CD4-positive, alpha-beta memory T cell (primary cell): ENCODE measurements at regions not wholly inside any gene's neighbourhood (a gene's known extent, or its start where the extent isn't known, plus 50 kb on each side); places are given as distances from the start of the nearest gene placed in this dataset.

Experiments
- CTCF ChIA-PET: fragments of 350-600 bp; sonication (Branson Sonifier 250); formaldehyde crosslinking; loops from one replicate; lab custom pipeline; 2021; ENCODE audit warnings: inconsistent platforms; ENCODE audit not compliant: partially characterized antibody; lab: Charles Lee
- POLR2A ChIA-PET: fragments of 350-600 bp; sonication (Branson Sonifier 250); formaldehyde crosslinking; loops from one replicate; lab custom pipeline; 2021; ENCODE audit not compliant: partially characterized antibody; lab: Charles Lee
- DNase-seq, 5 donors: peaks; one replicate each; pipeline versions ENCODE4 v3.0.0 to v3.0.0-alpha.2; 2020 to 2022; ENCODE audit warnings: mixed read lengths in 1 of 5
- H3K27ac ChIP-seq: one replicate; pipeline ENCODE4 v1.7.0; 2013; ENCODE audit warnings: low read depth, low read length
- H3K27me3 ChIP-seq: 2 replicates; pipeline ENCODE4 v1.7.0; 2013; ENCODE audit warnings: mild to moderate bottlenecking, low read length, moderate library complexity; ENCODE audit not compliant: insufficient read depth
- H3K36me3 ChIP-seq: 2 replicates; pipeline ENCODE4 v1.7.0; 2013; ENCODE audit warnings: mild to moderate bottlenecking, low read length, moderate library complexity; ENCODE audit not compliant: insufficient read depth
- H3K4me1 ChIP-seq: 2 replicates; pipeline ENCODE4 v1.7.0; 2013; ENCODE audit warnings: mild to moderate bottlenecking, low read length, moderate library complexity; ENCODE audit not compliant: insufficient read depth
- H3K4me3 ChIP-seq, 2 donors: one replicate each; pipeline ENCODE4 v1.7.0; 2013; ENCODE audit warnings: low read length in 2 of 2, mild to moderate bottlenecking in 1 of 2
- H3K9me3 ChIP-seq, 2 donors: one replicate each; pipeline ENCODE4 v1.7.0; 2013; ENCODE audit warnings: low read length in 2 of 2, control low read depth in 1 of 2; ENCODE audit not compliant: control insufficient read depth in 1 of 2
- H3K27ac Mint-ChIP-seq, 7 donors: one replicate each; pipeline ENCODE4 v1.8.0; 2020 to 2021; ENCODE audit warnings: mixed read lengths in 7 of 7, mild to moderate bottlenecking in 6 of 7, inconsistent platforms in 3 of 7, moderate library complexity in 3 of 7
- H3K27me3 Mint-ChIP-seq, 2 donors: one replicate each; pipeline ENCODE4 v1.8.0; 2020 to 2021; ENCODE audit warnings: mixed read lengths in 2 of 2
- H3K36me3 Mint-ChIP-seq, 2 donors: one replicate each; pipeline ENCODE4 v1.8.0; 2020 to 2021; ENCODE audit warnings: mixed read lengths in 2 of 2, inconsistent platforms in 1 of 2, mild to moderate bottlenecking in 1 of 2
- H3K4me1 Mint-ChIP-seq, 4 donors: one replicate each; pipeline ENCODE4 v1.8.0; 2020 to 2021; ENCODE audit warnings: mixed read lengths in 4 of 4, mild to moderate bottlenecking in 1 of 4
- H3K4me3 Mint-ChIP-seq, 8 donors: one replicate each; pipeline ENCODE4 v1.8.0; 2020 to 2021; ENCODE audit warnings: mixed read lengths in 8 of 8, mild to moderate bottlenecking in 7 of 8, moderate library complexity in 6 of 8, inconsistent platforms in 3 of 8
- H3K9me3 Mint-ChIP-seq, 8 donors: one replicate each; pipeline ENCODE4 v1.8.0; 2020 to 2021; ENCODE audit warnings: mixed read lengths in 8 of 8, mild to moderate bottlenecking in 5 of 8, inconsistent platforms in 3 of 8, moderate library complexity in 1 of 8
- intact Hi-C: fragments of 100-400 bp; cut with micrococcal nuclease; formaldehyde crosslinking; loops from one replicate; pipeline ENCODE4 v1.15.1; 2023

DNA sequence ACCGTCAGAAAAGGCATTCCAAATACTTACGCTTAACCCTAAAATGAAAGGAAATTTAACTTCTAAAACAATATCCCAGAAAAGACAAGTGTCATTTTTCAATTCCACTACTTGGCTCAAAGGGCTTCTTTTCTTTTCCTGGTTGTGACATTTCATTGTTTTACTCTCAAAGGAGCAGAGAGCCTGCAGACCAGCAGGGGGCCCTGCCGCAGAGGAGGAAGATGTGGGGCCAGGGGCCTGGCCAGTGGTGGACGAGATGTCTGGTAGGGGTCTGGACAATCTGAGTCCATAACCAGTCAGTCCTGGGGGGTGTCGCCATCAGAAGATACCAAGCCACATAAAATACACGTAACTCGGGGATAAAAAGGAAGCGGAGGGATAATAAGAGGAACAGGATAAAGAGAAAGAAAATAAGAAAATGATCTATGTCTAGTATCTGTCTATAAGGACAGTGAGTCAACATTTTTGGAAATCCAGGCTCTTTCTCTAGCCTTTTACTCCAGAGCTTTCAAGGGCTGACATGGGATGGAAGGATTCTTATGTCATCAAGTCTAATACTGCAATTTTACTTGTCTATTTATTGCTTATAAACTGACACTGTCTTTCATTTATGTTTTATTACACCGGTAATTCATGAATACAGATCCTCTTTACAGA, 54.2 kb upstream of the ARHGEF3 start:
- H3K27ac ChIP-seq, result no peak overlapping the region
- POLR2A ChIA-PET, result interaction anchor here (0.6 to 1.3 kb wide), 3 partner anchors 32 to 68 kb away, joined by 3 read pairs; no protein-coding TSS in a partner anchor

DNA sequence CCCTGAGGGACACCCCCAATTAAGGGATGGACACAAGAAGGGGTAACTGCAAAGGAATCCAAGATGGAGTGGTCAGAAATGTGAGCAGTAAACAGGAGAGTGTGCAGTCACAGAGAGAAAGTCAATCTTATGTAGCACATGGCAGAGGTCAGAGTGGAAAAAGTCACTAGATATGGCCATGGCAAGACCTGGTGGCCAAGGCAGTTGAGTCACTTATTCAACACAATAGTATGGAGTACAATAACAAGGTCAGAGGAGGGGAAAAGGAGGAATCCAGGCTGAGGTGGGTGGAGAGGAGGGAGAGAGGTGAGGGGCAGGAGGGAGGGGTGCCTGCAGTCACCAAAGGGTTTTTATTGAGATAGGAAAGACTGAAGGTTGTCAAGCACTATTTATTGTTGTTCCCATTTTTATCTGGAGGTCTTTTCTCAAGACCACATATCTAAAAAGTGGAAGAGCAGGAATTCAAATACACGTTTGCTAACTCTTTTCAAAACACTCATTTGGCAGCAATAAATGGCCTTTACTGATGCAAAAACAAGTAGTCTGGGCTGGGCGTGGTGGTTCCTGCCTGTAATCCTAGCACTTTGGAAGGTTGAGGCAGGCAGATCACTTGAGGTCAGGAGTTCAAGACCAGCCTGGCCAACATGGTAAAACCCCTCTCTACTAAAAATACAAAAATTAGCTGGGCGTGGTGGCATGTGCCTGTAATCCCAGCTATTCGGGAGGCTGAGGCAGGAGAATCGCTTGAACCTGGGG, 53.3 kb upstream of the ARHGEF3 start:
- intact Hi-C loops, result loop anchor here (5.0 kb wide), 1 partner anchor 53 kb away; the partner anchor contains the start of gene ARHGEF3
- H3K27me3 Mint-ChIP-seq, result no peaks in the 10 kb centered on the region
- no peaks in the 10 kb centered on the region for H3K9me3 ChIP-seq

More for the DNA sequence above, 54.2 kb upstream of the ARHGEF3 start:
- peak overlapping the region in 2 of 8 donors; percentile 11 to 58 for H3K4me3 Mint-ChIP-seq
- H3K9me3 ChIP-seq, result no peaks in the 10 kb centered on the region
- no peaks in the 10 kb centered on the region for H3K36me3 ChIP-seq
- peaks cover 48 to 80% (median 61%) of the 10 kb centered on the region in 4 donors for H3K4me1 Mint-ChIP-seq
- peak overlapping the region in 6 of 7 donors; percentile 10 to 79 (median 56) for H3K27ac Mint-ChIP-seq
- peak in 1 of 5 donors; percentile 17 for DNase-seq
- no peak overlapping the region for H3K4me3 ChIP-seq
- intact Hi-C loops, result loop anchor here (1.0 to 5.0 kb wide), 2 partner anchors 54 to 133 kb away; partner anchors contain the start of gene ARHGEF3
- H3K4me1 ChIP-seq, result peaks cover 39% of the 10 kb centered on the region
- no peaks in the 10 kb centered on the region for H3K9me3 Mint-ChIP-seq
- H3K36me3 Mint-ChIP-seq, result peaks cover 14 to 32% of the 10 kb centered on the region in 2 donors
- CTCF ChIA-PET, result interaction anchor here (1.1 to 2.3 kb wide), 9 partner anchors 8 to 154 kb away, joined by 3 to 7 read pairs (median 6); no protein-coding TSS in a partner anchor
- no peaks in the 10 kb centered on the region for H3K27me3 ChIP-seq
- no peaks in the 10 kb centered on the region for H3K27me3 Mint-ChIP-seq

DNA sequence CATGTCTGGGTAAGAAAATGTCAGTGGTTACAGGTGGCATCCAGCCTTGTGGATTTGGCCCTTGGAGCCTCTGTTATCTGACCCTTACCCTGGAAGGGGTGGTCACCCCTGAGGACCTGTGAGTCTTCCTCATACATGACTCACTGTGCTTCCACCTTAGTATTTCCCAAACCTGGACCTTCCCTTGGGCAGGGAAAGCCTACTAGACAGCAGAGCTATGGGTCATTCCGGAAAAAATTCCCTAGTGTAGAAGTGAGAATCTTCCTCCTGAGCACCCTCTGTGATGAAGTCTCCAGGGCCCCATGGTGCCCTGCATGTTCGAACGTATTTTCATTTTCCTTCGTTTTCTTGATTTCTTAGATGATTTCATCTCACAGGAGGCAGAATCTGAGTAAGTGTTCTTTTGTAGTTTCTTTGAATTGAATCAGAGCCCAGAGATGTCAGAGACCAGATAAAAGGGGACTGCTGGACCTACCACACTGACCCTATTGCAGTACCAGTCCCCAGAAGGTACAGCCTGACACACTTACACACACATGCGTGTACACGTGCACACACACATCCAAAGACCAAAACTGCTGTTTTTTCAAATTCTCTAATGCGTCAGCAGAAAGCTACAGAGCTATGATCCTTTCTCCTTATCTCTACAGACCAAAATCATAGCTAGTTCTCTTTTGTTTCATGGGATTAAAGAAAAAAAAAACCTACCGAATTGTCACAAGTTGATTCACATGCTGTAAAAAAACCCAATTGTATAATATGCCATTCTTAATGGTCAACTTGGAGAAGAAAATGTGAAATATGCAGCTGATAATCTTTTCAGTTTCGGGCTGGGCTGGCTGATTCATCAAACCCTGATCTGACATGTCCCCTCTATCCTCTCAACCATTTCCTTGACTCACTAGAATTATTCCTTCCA, 50.5 kb upstream of the ARHGEF3 start:
- peaks cover 12% of the 10 kb centered on the region for H3K4me1 ChIP-seq
- no peaks in the 10 kb centered on the region for H3K27me3 ChIP-seq
- intact Hi-C loops, result no loop called here
- H3K27ac ChIP-seq, result no peak overlapping the region
- H3K9me3 ChIP-seq, result no peaks in the 10 kb centered on the region
- no peak for DNase-seq
- no peak overlapping the region for H3K4me3 ChIP-seq
- no peaks in the 10 kb centered on the region for H3K36me3 ChIP-seq
- Mint-ChIP-seq H3K9me3 (no peaks in the 10 kb centered on the region), H3K4me3 (no peak overlapping the region), H3K27me3 (no peaks in the 10 kb centered on the region), H3K4me1 (peaks cover 28 to 55% (median 45%) of the 10 kb centered on the region in 4 donors), H3K27ac (peak overlapping the region in 1 of 7 donors; percentile 57), H3K36me3 (peaks cover 14 to 42% of the 10 kb centered on the region in 2 donors)
- CTCF ChIA-PET, result interaction anchor here (1.2 kb wide), 1 partner anchor 12 kb away, joined by 3 read pairs; no protein-coding TSS in a partner anchor
- POLR2A ChIA-PET, result no interaction called here

More for the DNA sequence above, 53.3 kb upstream of the ARHGEF3 start:
- H3K4me3 ChIP-seq, result no peak overlapping the region
- ChIA-PET CTCF (interaction anchor here (1.5 to 2.3 kb wide), 3 partner anchors 43 to 153 kb away, joined by 4 to 7 read pairs (median 5); no protein-coding TSS in a partner anchor), POLR2A (no interaction called here)
- H3K4me3 Mint-ChIP-seq, result no peak overlapping the region
- no peaks in the 10 kb centered on the region for H3K36me3 ChIP-seq
- no peak overlapping the region for H3K27ac ChIP-seq
- DNase-seq, result no peak
- peaks cover 30% of the 10 kb centered on the region for H3K4me1 ChIP-seq
- H3K4me1 Mint-ChIP-seq, result peaks cover 40 to 70% (median 52%) of the 10 kb centered on the region in 4 donors
- peaks cover 14 to 33% of the 10 kb centered on the region in 2 donors for H3K36me3 Mint-ChIP-seq
- peak overlapping the region in 3 of 7 donors; percentile 12 to 88 (median 46) for H3K27ac Mint-ChIP-seq
- no peaks in the 10 kb centered on the region for H3K27me3 ChIP-seq
- H3K9me3 Mint-ChIP-seq, result no peaks in the 10 kb centered on the region
